ENCODE measurements at regions not wholly inside any gene's neighbourhood (a gene's known extent, or its start where the extent isn't known, plus 50 kb on each side); places are given as distances from the start of the nearest gene placed in this dataset.

- Histone ChIP-seq H3K27ac (ENCODE audit: low read depth, low read length) (no peak overlapping the region), H3K4me3 (ENCODE audit: low read length) (no peak overlapping the region), H3K27me3 (ENCODE audit: control insufficient read depth, insufficient read depth, low read length) (peaks cover 4% of the 10 kb centered on the region)
Observed at GRCh38 chr1:34270181-34270580, 93.5 kb downstream of the C1orf94 start.

GRCh38 chr1:34272152-34272551 is 95.4 kb downstream of the C1orf94 start:
- H3K4me1 ChIP-seq (ENCODE audit: control insufficient read depth, insufficient read depth, low read length): no peaks in the 10 kb centered on the region
- no peaks in the 10 kb centered on the region for H3K27me3 ChIP-seq (ENCODE audit: control insufficient read depth, insufficient read depth, low read length)
- H3K27ac ChIP-seq (ENCODE audit: low read depth, low read length): no peak overlapping the region
- H3K9ac ChIP-seq (ENCODE audit: low read length): no peak overlapping the region
- H3K4me3 ChIP-seq (ENCODE audit: low read length): no peak overlapping the region
- H3K36me3 ChIP-seq (ENCODE audit: control insufficient read depth, insufficient read depth, low read length): no peaks in the 10 kb centered on the region

More at GRCh38 chr1:34270181-34270580, 93.5 kb downstream of the C1orf94 start:
- no peak overlapping the region for H3K9ac ChIP-seq (ENCODE audit: low read length)
- H3K36me3 ChIP-seq (ENCODE audit: control insufficient read depth, insufficient read depth, low read length): no peaks in the 10 kb centered on the region
- no peaks in the 10 kb centered on the region for H3K4me1 ChIP-seq (ENCODE audit: control insufficient read depth, insufficient read depth, low read length)

- H3K27ac ChIP-seq (ENCODE audit: low read depth, low read length): no peak overlapping the region
- no peak overlapping the region for H3K9ac ChIP-seq (ENCODE audit: low read length)
- H3K36me3 ChIP-seq (ENCODE audit: control insufficient read depth, insufficient read depth, low read length): no peaks in the 10 kb centered on the region
- H3K4me1 ChIP-seq (ENCODE audit: control insufficient read depth, insufficient read depth, low read length): no peaks in the 10 kb centered on the region
- no peak overlapping the region for H3K4me3 ChIP-seq (ENCODE audit: low read length)
- H3K27me3 ChIP-seq (ENCODE audit: control insufficient read depth, insufficient read depth, low read length): no peaks in the 10 kb centered on the region
Observed at GRCh38 chr1:34275150-34275549, 98.4 kb downstream of the C1orf94 start.

- no peaks in the 10 kb centered on the region for H3K27me3 ChIP-seq (ENCODE audit: control insufficient read depth, insufficient read depth, low read length)
- no peak overlapping the region for H3K9ac ChIP-seq (ENCODE audit: low read length)
- H3K4me3 ChIP-seq (ENCODE audit: low read length): no peak overlapping the region
- H3K4me1 ChIP-seq (ENCODE audit: control insufficient read depth, insufficient read depth, low read length): no peaks in the 10 kb centered on the region
- H3K36me3 ChIP-seq (ENCODE audit: control insufficient read depth, insufficient read depth, low read length): no peaks in the 10 kb centered on the region
- no peak overlapping the region for H3K27ac ChIP-seq (ENCODE audit: low read depth, low read length)
Observed at GRCh38 chr1:34276606-34277005, 99.9 kb downstream of the C1orf94 start.

GRCh38 chr1:34277150-34277549 is 100.4 kb downstream of the C1orf94 start:
- H3K9ac ChIP-seq (ENCODE audit: low read length): no peak overlapping the region
- no peak overlapping the region for H3K4me3 ChIP-seq (ENCODE audit: low read length)

GRCh38 chr1:34278211-34278610 is 101.5 kb downstream of the C1orf94 start:
- H3K36me3 ChIP-seq (ENCODE audit: control insufficient read depth, insufficient read depth, low read length): no peaks in the 10 kb centered on the region
- H3K4me1 ChIP-seq (ENCODE audit: control insufficient read depth, insufficient read depth, low read length): no peaks in the 10 kb centered on the region
- H3K27ac ChIP-seq (ENCODE audit: low read depth, low read length): no peak overlapping the region
- H3K4me3 ChIP-seq (ENCODE audit: low read length): no peak overlapping the region
- H3K9ac ChIP-seq (ENCODE audit: low read length): no peak overlapping the region
- H3K27me3 ChIP-seq (ENCODE audit: control insufficient read depth, insufficient read depth, low read length): no peaks in the 10 kb centered on the region

More at GRCh38 chr1:34277150-34277549, 100.4 kb downstream of the C1orf94 start:
- H3K4me1 ChIP-seq (ENCODE audit: control insufficient read depth, insufficient read depth, low read length): no peaks in the 10 kb centered on the region
- H3K36me3 ChIP-seq (ENCODE audit: control insufficient read depth, insufficient read depth, low read length): no peaks in the 10 kb centered on the region
- no peak overlapping the region for H3K27ac ChIP-seq (ENCODE audit: low read depth, low read length)
- H3K27me3 ChIP-seq (ENCODE audit: control insufficient read depth, insufficient read depth, low read length): no peaks in the 10 kb centered on the region

GRCh38 chr1:34279971-34280370 is 103.3 kb downstream of the C1orf94 start:
- H3K27me3 ChIP-seq (ENCODE audit: control insufficient read depth, insufficient read depth, low read length): no peaks in the 10 kb centered on the region
- no peak overlapping the region for H3K27ac ChIP-seq (ENCODE audit: low read depth, low read length)
- H3K9ac ChIP-seq (ENCODE audit: low read length): no peak overlapping the region
- no peaks in the 10 kb centered on the region for H3K36me3 ChIP-seq (ENCODE audit: control insufficient read depth, insufficient read depth, low read length)
- H3K4me3 ChIP-seq (ENCODE audit: low read length): no peak overlapping the region
- no peaks in the 10 kb centered on the region for H3K4me1 ChIP-seq (ENCODE audit: control insufficient read depth, insufficient read depth, low read length)

- Histone ChIP-seq H3K4me3 (ENCODE audit: low read length) (no peak overlapping the region), H3K4me1 (ENCODE audit: control insufficient read depth, insufficient read depth, low read length) (no peaks in the 10 kb centered on the region), H3K36me3 (ENCODE audit: control insufficient read depth, insufficient read depth, low read length) (no peaks in the 10 kb centered on the region), H3K9ac (ENCODE audit: low read length) (no peak overlapping the region), H3K27me3 (ENCODE audit: control insufficient read depth, insufficient read depth, low read length) (no peaks in the 10 kb centered on the region), H3K27ac (ENCODE audit: low read depth, low read length) (no peak overlapping the region)
Observed at GRCh38 chr1:34280509-34280908, 103.8 kb downstream of the C1orf94 start.

- no peaks in the 10 kb centered on the region for H3K36me3 ChIP-seq (ENCODE audit: control insufficient read depth, insufficient read depth, low read length)
- H3K9ac ChIP-seq (ENCODE audit: low read length): no peak overlapping the region
- H3K4me1 ChIP-seq (ENCODE audit: control insufficient read depth, insufficient read depth, low read length): no peaks in the 10 kb centered on the region
- H3K27me3 ChIP-seq (ENCODE audit: control insufficient read depth, insufficient read depth, low read length): no peaks in the 10 kb centered on the region
- no peak overlapping the region for H3K27ac ChIP-seq (ENCODE audit: low read depth, low read length)
- no peak overlapping the region for H3K4me3 ChIP-seq (ENCODE audit: low read length)
Observed at GRCh38 chr1:34283142-34283541, 106.4 kb downstream of the C1orf94 start.

GRCh38 chr1:34286511-34286910 is 109.8 kb downstream of the C1orf94 start:
- no peak overlapping the region for H3K4me3 ChIP-seq (ENCODE audit: low read length)
- no peaks in the 10 kb centered on the region for H3K27me3 ChIP-seq (ENCODE audit: control insufficient read depth, insufficient read depth, low read length)
- H3K9ac ChIP-seq (ENCODE audit: low read length): no peak overlapping the region
- H3K4me1 ChIP-seq (ENCODE audit: control insufficient read depth, insufficient read depth, low read length): no peaks in the 10 kb centered on the region
- H3K36me3 ChIP-seq (ENCODE audit: control insufficient read depth, insufficient read depth, low read length): no peaks in the 10 kb centered on the region
- H3K27ac ChIP-seq (ENCODE audit: low read depth, low read length): no peak overlapping the region

GRCh38 chr1:34290831-34291230 is 114.1 kb downstream of the C1orf94 start:
- Histone ChIP-seq H3K27me3 (ENCODE audit: control insufficient read depth, insufficient read depth, low read length) (no peaks in the 10 kb centered on the region), H3K36me3 (ENCODE audit: control insufficient read depth, insufficient read depth, low read length) (no peaks in the 10 kb centered on the region), H3K9ac (ENCODE audit: low read length) (no peak overlapping the region), H3K4me1 (ENCODE audit: control insufficient read depth, insufficient read depth, low read length) (no peaks in the 10 kb centered on the region), H3K4me3 (ENCODE audit: low read length) (no peak overlapping the region), H3K27ac (ENCODE audit: low read depth, low read length) (no peak overlapping the region)

GRCh38 chr1:34292472-34292871 is 115.8 kb downstream of the C1orf94 start:
- Histone ChIP-seq H3K36me3 (ENCODE audit: control insufficient read depth, insufficient read depth, low read length) (no peaks in the 10 kb centered on the region), H3K27ac (ENCODE audit: low read depth, low read length) (no peak overlapping the region), H3K4me1 (ENCODE audit: control insufficient read depth, insufficient read depth, low read length) (no peaks in the 10 kb centered on the region), H3K27me3 (ENCODE audit: control insufficient read depth, insufficient read depth, low read length) (no peaks in the 10 kb centered on the region), H3K4me3 (ENCODE audit: low read length) (no peak overlapping the region), H3K9ac (ENCODE audit: low read length) (no peak overlapping the region)

- Histone ChIP-seq H3K4me1 (ENCODE audit: control insufficient read depth, insufficient read depth, low read length) (no peaks in the 10 kb centered on the region), H3K4me3 (ENCODE audit: low read length) (no peak overlapping the region), H3K36me3 (ENCODE audit: control insufficient read depth, insufficient read depth, low read length) (no peaks in the 10 kb centered on the region), H3K9ac (ENCODE audit: low read length) (no peak overlapping the region), H3K27ac (ENCODE audit: low read depth, low read length) (no peak overlapping the region), H3K27me3 (ENCODE audit: control insufficient read depth, insufficient read depth, low read length) (no peaks in the 10 kb centered on the region)
Observed at GRCh38 chr1:34296059-34296458, 119.4 kb downstream of the C1orf94 start.

All from rectal smooth muscle tissue (tissue), 1 donor.